ENCODE measurements at regions not wholly inside any gene's neighbourhood (a gene's known extent, or its start where the extent isn't known, plus 50 kb on each side); places are given as distances from the start of the nearest gene placed in this dataset.
"Not testable (repeated sequence)": the region's sequence is repeated elsewhere in the genome, so short reads cannot be mapped to it uniquely, and the experiment has no call there.

DNA sequence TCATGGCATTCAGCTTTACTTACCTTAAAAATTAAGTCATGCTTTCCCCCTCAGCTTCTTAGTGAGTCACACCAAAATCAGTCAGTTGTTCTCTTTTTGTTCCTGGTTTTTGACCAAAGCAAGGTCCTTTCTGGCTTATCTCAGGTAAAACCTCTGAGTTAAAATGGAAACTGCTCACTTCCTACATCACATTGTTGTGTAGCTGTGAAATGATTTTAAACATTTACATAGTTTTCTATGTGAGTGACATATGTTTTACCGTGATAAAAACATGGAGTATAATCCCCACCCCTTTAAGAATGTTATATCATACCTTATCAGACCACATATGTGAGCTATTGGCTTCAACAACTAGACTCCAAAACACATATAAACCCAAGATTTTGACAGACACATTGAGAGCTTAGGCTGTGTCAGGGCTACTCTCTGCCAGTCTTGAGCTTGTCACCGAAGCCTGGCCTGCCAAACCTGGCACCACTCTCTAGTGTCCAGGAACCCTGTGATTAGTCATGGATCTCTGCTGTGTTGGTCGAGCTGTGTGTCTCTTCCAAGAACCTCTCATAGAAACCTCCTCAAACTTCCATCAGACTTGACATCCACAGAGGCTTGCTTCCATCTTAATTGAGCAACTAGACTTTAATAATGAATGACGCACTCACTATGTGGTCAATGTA lies 113.7 kb upstream of the FOXN2 start:
- no peak overlapping the region for H3K4me3 Mint-ChIP-seq
- H3K36me3 Mint-ChIP-seq (ENCODE audit: low read depth) = no peaks in the 10 kb centered on the region
- TF ChIP-seq, protein P1, sequence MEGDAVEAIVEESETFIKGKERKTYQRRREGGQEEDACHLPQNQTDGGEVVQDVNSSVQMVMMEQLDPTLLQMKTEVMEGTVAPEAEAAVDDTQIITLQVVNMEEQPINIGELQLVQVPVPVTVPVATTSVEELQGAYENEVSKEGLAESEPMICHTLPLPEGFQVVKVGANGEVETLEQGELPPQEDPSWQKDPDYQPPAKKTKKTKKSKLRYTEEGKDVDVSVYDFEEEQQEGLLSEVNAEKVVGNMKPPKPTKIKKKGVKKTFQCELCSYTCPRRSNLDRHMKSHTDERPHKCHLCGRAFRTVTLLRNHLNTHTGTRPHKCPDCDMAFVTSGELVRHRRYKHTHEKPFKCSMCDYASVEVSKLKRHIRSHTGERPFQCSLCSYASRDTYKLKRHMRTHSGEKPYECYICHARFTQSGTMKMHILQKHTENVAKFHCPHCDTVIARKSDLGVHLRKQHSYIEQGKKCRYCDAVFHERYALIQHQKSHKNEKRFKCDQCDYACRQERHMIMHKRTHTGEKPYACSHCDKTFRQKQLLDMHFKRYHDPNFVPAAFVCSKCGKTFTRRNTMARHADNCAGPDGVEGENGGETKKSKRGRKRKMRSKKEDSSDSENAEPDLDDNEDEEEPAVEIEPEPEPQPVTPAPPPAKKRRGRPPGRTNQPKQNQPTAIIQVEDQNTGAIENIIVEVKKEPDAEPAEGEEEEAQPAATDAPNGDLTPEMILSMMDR (IDR thresholded peaks at IDR 0.05) = no peak
- no peaks in the 10 kb centered on the region for H3K9me3 Mint-ChIP-seq
- H3K27ac Mint-ChIP-seq = no peak overlapping the region
- H3K27me3 Mint-ChIP-seq (ENCODE audit: insufficient read depth) = no peaks in the 10 kb centered on the region; the same call in none of the 2 replicates
- no peak for DNase-seq
- peaks cover 6% of the 10 kb centered on the region for H3K4me1 Mint-ChIP-seq (ENCODE audit: low read depth)

DNA sequence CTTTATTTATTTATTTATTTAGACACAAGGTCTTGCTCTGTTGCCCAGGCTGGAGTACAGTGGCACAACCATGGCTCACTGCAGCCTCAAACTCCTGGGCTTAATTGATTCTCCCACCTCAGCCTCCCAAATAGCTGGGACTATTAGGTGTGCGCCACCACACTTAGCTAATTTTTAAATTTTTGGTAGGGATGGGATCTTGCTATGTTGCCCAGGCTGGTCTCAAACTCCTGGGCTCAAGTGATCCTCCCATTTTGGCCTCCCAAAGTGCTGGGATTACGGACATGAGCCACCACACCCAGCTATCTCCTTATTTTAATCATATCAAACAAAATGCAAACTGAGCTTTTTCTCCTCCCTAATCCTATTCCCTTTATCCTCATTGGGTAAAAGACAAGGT lies 113.0 kb upstream of the FOXN2 start:
- H3K27me3 Mint-ChIP-seq (ENCODE audit: insufficient read depth); H3K4me3 Mint-ChIP-seq; H3K36me3 Mint-ChIP-seq (ENCODE audit: low read depth); H3K27ac Mint-ChIP-seq; DNase-seq; H3K9me3 Mint-ChIP-seq: not testable (repeated sequence)
- H3K4me1 Mint-ChIP-seq (ENCODE audit: low read depth) = peaks cover 12% of the 10 kb centered on the region

DNA sequence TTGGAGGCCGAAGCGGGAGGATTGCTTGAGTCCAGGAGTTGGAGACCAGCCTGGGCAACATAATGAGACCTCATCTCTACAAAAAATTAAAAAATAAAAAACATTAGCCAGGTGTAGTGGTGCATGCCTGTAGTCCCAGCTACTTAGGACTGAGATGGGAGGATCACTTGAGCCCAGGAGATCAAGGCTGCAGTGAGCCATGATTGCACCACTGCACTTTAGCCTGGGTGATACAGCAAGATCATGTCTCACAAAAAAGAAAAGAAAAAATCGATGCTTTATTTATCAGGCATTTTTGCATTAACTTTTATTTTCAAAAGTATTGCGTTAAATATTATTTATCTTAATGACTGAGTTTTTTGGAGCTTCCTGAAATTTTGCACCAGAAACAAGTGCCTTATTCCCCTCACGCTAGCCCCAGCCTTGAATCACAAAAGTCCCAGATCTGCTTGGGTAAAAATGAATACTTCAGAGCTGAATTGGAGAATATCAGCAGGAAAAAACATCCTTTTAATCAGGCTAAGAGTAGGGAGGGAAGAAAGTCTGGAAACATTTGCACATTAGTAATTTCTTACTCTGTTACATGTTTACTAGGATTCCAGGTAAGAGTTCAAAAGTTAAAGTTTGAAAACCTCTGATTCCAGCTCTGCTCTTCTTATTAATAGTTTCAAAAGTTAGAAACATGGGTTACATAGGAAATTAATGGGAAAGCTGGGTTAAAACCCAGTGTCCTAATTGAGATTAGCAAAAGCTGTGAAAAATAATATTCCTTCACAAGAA lies 111.4 kb upstream of the FOXN2 start:
- peaks cover 21% of the 10 kb centered on the region for H3K4me1 Mint-ChIP-seq (ENCODE audit: low read depth)
- no peak overlapping the region for H3K4me3 Mint-ChIP-seq
- TF ChIP-seq, protein P1 (IDR thresholded peaks at IDR 0.05) = no peak
- no peaks in the 10 kb centered on the region; the same call in 1 of the 2 replicates for H3K27me3 Mint-ChIP-seq (ENCODE audit: insufficient read depth)
- no peaks in the 10 kb centered on the region for H3K9me3 Mint-ChIP-seq
- H3K36me3 Mint-ChIP-seq (ENCODE audit: low read depth) = no peaks in the 10 kb centered on the region
- H3K27ac Mint-ChIP-seq = no peak overlapping the region
- DNase-seq = no peak

DNA sequence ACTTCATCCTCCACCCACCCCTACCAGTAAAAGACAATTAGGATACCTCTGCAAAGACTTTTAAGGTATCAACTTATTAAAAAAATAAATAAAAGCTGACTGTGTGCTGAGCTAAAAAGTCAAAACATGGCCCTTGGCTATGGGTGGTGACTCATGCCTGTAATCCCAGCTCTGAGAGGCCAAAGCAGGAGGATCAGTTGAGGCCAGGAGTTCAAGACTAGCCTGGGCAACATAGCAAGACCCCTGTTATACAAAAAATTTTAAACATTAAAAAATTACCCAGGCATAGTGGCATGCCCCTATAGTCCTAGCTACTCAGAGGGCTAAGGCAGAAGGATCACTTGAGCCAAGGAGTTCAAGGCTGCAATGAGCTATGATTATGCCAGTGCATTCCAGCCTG lies 110.8 kb upstream of the FOXN2 start:
- H3K36me3 Mint-ChIP-seq (ENCODE audit: low read depth) = no peaks in the 10 kb centered on the region
- H3K27me3 Mint-ChIP-seq (ENCODE audit: insufficient read depth) = no peaks in the 10 kb centered on the region; the same call in 1 of the 2 replicates
- H3K27ac Mint-ChIP-seq = no peak overlapping the region
- no peak for DNase-seq
- no peak overlapping the region for H3K4me3 Mint-ChIP-seq
- peaks cover 24% of the 10 kb centered on the region for H3K4me1 Mint-ChIP-seq (ENCODE audit: low read depth)
- TF ChIP-seq, protein P1 (IDR thresholded peaks at IDR 0.05) = no peak
- H3K9me3 Mint-ChIP-seq = no peaks in the 10 kb centered on the region

DNA sequence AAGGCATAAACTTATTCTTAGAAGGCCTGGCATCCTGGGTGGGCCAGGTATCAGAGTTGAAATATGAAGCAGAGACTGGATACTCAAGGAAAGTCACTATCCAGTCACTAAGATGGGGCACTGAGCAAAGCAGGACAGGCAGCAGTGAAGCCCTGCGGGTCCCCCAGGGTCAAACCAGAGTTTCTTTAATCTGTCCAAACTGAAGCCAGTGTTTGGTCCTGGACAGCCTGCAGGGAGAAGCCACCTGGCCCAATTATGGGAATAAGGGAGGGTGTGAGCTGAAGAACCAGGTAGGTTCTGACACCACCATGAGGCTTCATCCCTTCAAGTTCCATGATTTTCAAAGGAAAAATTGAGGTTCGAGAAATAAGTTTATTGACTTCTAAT lies 109.7 kb upstream of the FOXN2 start:
- H3K4me1 Mint-ChIP-seq (ENCODE audit: low read depth) = peaks cover 35% of the 10 kb centered on the region
- no peaks in the 10 kb centered on the region for H3K9me3 Mint-ChIP-seq
- no peak for DNase-seq
- H3K4me3 Mint-ChIP-seq = no peak overlapping the region
- H3K27ac Mint-ChIP-seq = no peak overlapping the region
- H3K27me3 Mint-ChIP-seq (ENCODE audit: insufficient read depth) = no peaks in the 10 kb centered on the region; the same call in 1 of the 2 replicates
- TF ChIP-seq, protein P1 (IDR thresholded peaks at IDR 0.05) = no peak
- no peaks in the 10 kb centered on the region for H3K36me3 Mint-ChIP-seq (ENCODE audit: low read depth)

Measured in HFFc6 (cell line).